Erythroblast (primary cell): ENCODE measurements at regions not wholly inside any gene's neighbourhood (a gene's known extent, or its start where the extent isn't known, plus 50 kb on each side); places are given as distances from the start of the nearest gene placed in this dataset.
"Not testable (repeated sequence)": the region's sequence is repeated elsewhere in the genome, so short reads cannot be mapped to it uniquely, and the experiment has no call there.

ENCODE experiments used
- DNase-seq, 2 experiments: peaks; one replicate each; lab custom pipeline; 2025; lab: John Stamatoyannopoulos, UW
- GATA1 ChIP-seq: IDR thresholded peaks from 2 replicates; pipeline ENCODE4 v1.6.1; 2011; ENCODE audit warnings: low read depth, mild to moderate bottlenecking, control low read depth, low read length, moderate library complexity
- POLR2A ChIP-seq: IDR thresholded peaks from 2 replicates; pipeline ENCODE4 v1.6.1; 2011; ENCODE audit warnings: mild to moderate bottlenecking, low read length

- TF ChIP-seq POLR2A (no peak), GATA1 (no peak)
- no peak for DNase-seq
These were observed 253.0 kb upstream of the COBL start for GRCh38 chr7:51569581-51569980.

GRCh38 chr7:51569176-51569575 lies 252.6 kb upstream of the COBL start:
- DNase-seq: no peak
- TF ChIP-seq POLR2A (no peak), GATA1 (no peak)

- TF ChIP-seq GATA1 (no peak), POLR2A (no peak)
- no peak for DNase-seq
These were observed 234.5 kb upstream of the COBL start for GRCh38 chr7:51551070-51551469.

GRCh38 chr7:51545131-51545530 lies 228.5 kb upstream of the COBL start:
- DNase-seq: no peak
- no peak for TF ChIP-seq GATA1
- no peak for TF ChIP-seq POLR2A

- TF ChIP-seq POLR2A (no peak), GATA1 (no peak)
These were observed 227.4 kb upstream of the COBL start for GRCh38 chr7:51543801-51544553.

GRCh38 chr7:51540906-51541305 lies 224.3 kb upstream of the COBL start:
- DNase-seq: not testable (repeated sequence)

More at GRCh38 chr7:51543801-51544553, 227.4 kb upstream of the COBL start:
- no peak for DNase-seq

- no peak for DNase-seq
These were observed 223.2 kb upstream of the COBL start for GRCh38 chr7:51539840-51540239.

GRCh38 chr7:51528172-51528571 lies 211.6 kb upstream of the COBL start:
- TF ChIP-seq POLR2A (no peak), GATA1 (no peak)
- DNase-seq: no peak

More at GRCh38 chr7:51539840-51540239, 223.2 kb upstream of the COBL start:
- TF ChIP-seq GATA1 (no peak), POLR2A (no peak)

GRCh38 chr7:51521694-51522312 lies 205.2 kb upstream of the COBL start:
- TF ChIP-seq GATA1: no peak
- no peak for TF ChIP-seq POLR2A
- DNase-seq: no peak

GRCh38 chr7:51521054-51521453 lies 204.4 kb upstream of the COBL start:
- no peak for TF ChIP-seq POLR2A
- TF ChIP-seq GATA1: no peak
- no peak for DNase-seq

- no peak for DNase-seq
- TF ChIP-seq POLR2A (no peak), GATA1 (no peak)
These were observed 202.0 kb upstream of the COBL start for GRCh38 chr7:51518646-51519045.

- DNase-seq: no peak
- TF ChIP-seq POLR2A (no peak), GATA1 (no peak)
These were observed 200.6 kb upstream of the COBL start for GRCh38 chr7:51517187-51517586.

- DNase-seq: no peak
- TF ChIP-seq GATA1 (no peak), POLR2A (no peak)
These were observed 185.0 kb upstream of the COBL start for GRCh38 chr7:51501620-51502019.

- TF ChIP-seq GATA1 (no peak), POLR2A (no peak)
- DNase-seq: no peak
These were observed 166.4 kb upstream of the COBL start for GRCh38 chr7:51482976-51483375.

- no peak for TF ChIP-seq POLR2A
- TF ChIP-seq GATA1: no peak
- DNase-seq: no peak
These were observed 164.8 kb upstream of the COBL start for GRCh38 chr7:51481421-51481820.
